ENCODE measurements at regions not wholly inside any gene's neighbourhood (a gene's known extent, or its start where the extent isn't known, plus 50 kb on each side); places are given as distances from the start of the nearest gene placed in this dataset.

GRCh38 chr4:125497861-125498260 lies 183.1 kb downstream of the FAT4 start:
- no peak for DNase-seq (ENCODE audit: low spot score)
- no TSS peak for BruUV-seq (replicated peaks)
- in situ Hi-C loops (cut with HindIII; ENCODE audit: extremely low pct_ligation_motif_present, low pct_unique_long_range_greater_than_20kb) (no loop called here), intact Hi-C loops (cut with micrococcal nuclease; ENCODE audit: unreplicated experiment) (no loop called here)
- TF ChIP-seq ZMYM3 (CRISPR knock-in tag; IDR thresholded peaks at IDR 0.05) = no peak
- TF ChIP-seq PITX1 (CRISPR knock-in tag; IDR thresholded peaks at IDR 0.05) = no peak
- no peak for TF ChIP-seq SALL2 (CRISPR knock-in tag; IDR thresholded peaks at IDR 0.05)
- no peak for TF ChIP-seq ZNF512B (CRISPR knock-in tag; IDR thresholded peaks at IDR 0.05; ENCODE audit: borderline replicate concordance)
- no peak for TF ChIP-seq MLX (CRISPR knock-in tag; IDR thresholded peaks at IDR 0.05)
- TF ChIP-seq ZNF775 (CRISPR knock-in tag; IDR thresholded peaks at IDR 0.05; ENCODE audit: borderline replicate concordance) = no peak
- no peak for TF ChIP-seq LCORL (IDR thresholded peaks at IDR 0.05)
- TF ChIP-seq LCORL (CRISPR knock-in tag; IDR thresholded peaks at IDR 0.05) = no peak
- no peak for TF ChIP-seq RAD51 (IDR thresholded peaks at IDR 0.05; ENCODE audit: borderline replicate concordance)
- TF ChIP-seq ZNF749 (CRISPR knock-in tag; IDR thresholded peaks at IDR 0.05; ENCODE audit: borderline replicate concordance) = no peak
- no peak for ATAC-seq
- Histone ChIP-seq H3K4me2 (ENCODE audit: low read depth, low read length) (no peak overlapping the region), H3K9ac (ENCODE audit: insufficient read depth, low read depth, low read length) (no peak overlapping the region), H3K79me2 (ENCODE audit: insufficient read depth, low read length) (no peaks in the 10 kb centered on the region), H3K9me3 (ENCODE audit: low read length) (no peaks in the 10 kb centered on the region), H3K4me1 (ENCODE audit: insufficient read depth, low read length) (no peaks in the 10 kb centered on the region), H3K27me3 (ENCODE audit: control insufficient read depth in 1 of 2, insufficient read depth in 2 of 2, low read length in 2 of 2) (no peaks in the 10 kb centered on the region), H3K27ac (ENCODE audit: extremely low read length, insufficient read depth, low read length) (no peak overlapping the region), H3K36me3 (replicated peaks in 1 of 2; ENCODE audit: control insufficient read depth in 1 of 2, insufficient read depth in 2 of 2, low read length in 2 of 2) (no peaks in the 10 kb centered on the region), H2AFZ (ENCODE audit: low read length) (no peak overlapping the region), H3K4me3 (replicated peaks in 1 of 3; ENCODE audit: insufficient read depth in 1 of 3, low read depth in 2 of 3, low read length in 3 of 3) (no peak overlapping the region), H4K20me1 (ENCODE audit: insufficient read depth, low read length) (no peaks in the 10 kb centered on the region)
- no peak for FAIRE-seq
- 0% methylated on average over 1 of the region's 1 CpG for WGBS (ENCODE audit: low lambda C conversion rate)
- ChIA-PET POLR2A (no interaction called here), CTCF (ENCODE audit: low intra/inter-chr PET ratio, low total read pairs) (no interaction called here)
